ENCODE measurements at regions not wholly inside any gene's neighbourhood (a gene's known extent, or its start where the extent isn't known, plus 50 kb on each side); places are given as distances from the start of the nearest gene placed in this dataset.

- Histone ChIP-seq H3K27ac (ENCODE audit: low read depth, low read length) (no peak overlapping the region), H3K9ac (ENCODE audit: low read length in 5 of 5) (no peak overlapping the region), H3K4me1 (ENCODE audit: control insufficient read depth in 5 of 5, insufficient read depth in 5 of 5, low read length in 5 of 5) (no peaks in the 10 kb centered on the region), H3K36me3 (ENCODE audit: control insufficient read depth in 5 of 5, insufficient read depth in 5 of 5, low read length in 5 of 5) (no peaks in the 10 kb centered on the region), H3K27me3 (ENCODE audit: control insufficient read depth in 5 of 5, insufficient read depth in 4 of 5, low read length in 5 of 5) (no peaks in the 10 kb centered on the region), H3K4me3 (ENCODE audit: low read depth in 1 of 5, low read length in 5 of 5) (no peak overlapping the region), H3K9me3 (ENCODE audit: control insufficient read depth in 5 of 5, low read length in 5 of 5) (no peaks in the 10 kb centered on the region)
These were observed 321.8 kb downstream of the RPRM start for GRCh38 chr2:153156743-153157142.

- no peaks in the 10 kb centered on the region for H3K9me3 ChIP-seq (ENCODE audit: control insufficient read depth in 5 of 5, low read length in 5 of 5)
- no peaks in the 10 kb centered on the region for H3K27me3 ChIP-seq (ENCODE audit: control insufficient read depth in 5 of 5, insufficient read depth in 4 of 5, low read length in 5 of 5)
- H3K4me3 ChIP-seq (ENCODE audit: low read depth in 1 of 5, low read length in 5 of 5): no peak overlapping the region
- no peak overlapping the region for H3K9ac ChIP-seq (ENCODE audit: low read length in 5 of 5)
- H3K36me3 ChIP-seq (ENCODE audit: control insufficient read depth in 5 of 5, insufficient read depth in 5 of 5, low read length in 5 of 5): no peaks in the 10 kb centered on the region
- no peaks in the 10 kb centered on the region for H3K4me1 ChIP-seq (ENCODE audit: control insufficient read depth in 5 of 5, insufficient read depth in 5 of 5, low read length in 5 of 5)
- no peak overlapping the region for H3K27ac ChIP-seq (ENCODE audit: low read depth, low read length)
These were observed 326.5 kb downstream of the RPRM start for GRCh38 chr2:153152036-153152435.

GRCh38 chr2:153145470-153145978, 333.0 kb downstream of the RPRM start:
- no peak overlapping the region for H3K9ac ChIP-seq (ENCODE audit: low read length in 5 of 5)
- no peaks in the 10 kb centered on the region for H3K36me3 ChIP-seq (ENCODE audit: control insufficient read depth in 5 of 5, insufficient read depth in 5 of 5, low read length in 5 of 5)
- no peak overlapping the region for H3K27ac ChIP-seq (ENCODE audit: low read depth, low read length)
- no peaks in the 10 kb centered on the region for H3K27me3 ChIP-seq (ENCODE audit: control insufficient read depth in 5 of 5, insufficient read depth in 4 of 5, low read length in 5 of 5)
- H3K4me1 ChIP-seq (ENCODE audit: control insufficient read depth in 5 of 5, insufficient read depth in 5 of 5, low read length in 5 of 5): peaks cover 0 to 8% (median 0%) of the 10 kb centered on the region in 5 donors
- H3K9me3 ChIP-seq (ENCODE audit: control insufficient read depth in 5 of 5, low read length in 5 of 5): no peaks in the 10 kb centered on the region
- no peak overlapping the region for H3K4me3 ChIP-seq (ENCODE audit: low read depth in 1 of 5, low read length in 5 of 5)

GRCh38 chr2:153143540-153143939, 335.0 kb downstream of the RPRM start:
- Histone ChIP-seq H3K9me3 (ENCODE audit: control insufficient read depth in 5 of 5, low read length in 5 of 5) (no peaks in the 10 kb centered on the region), H3K27me3 (ENCODE audit: control insufficient read depth in 5 of 5, insufficient read depth in 4 of 5, low read length in 5 of 5) (no peaks in the 10 kb centered on the region), H3K27ac (ENCODE audit: low read depth, low read length) (no peak overlapping the region), H3K4me3 (ENCODE audit: low read depth in 1 of 5, low read length in 5 of 5) (no peak overlapping the region), H3K4me1 (ENCODE audit: control insufficient read depth in 5 of 5, insufficient read depth in 5 of 5, low read length in 5 of 5) (peaks cover 0 to 8% (median 0%) of the 10 kb centered on the region in 5 donors), H3K36me3 (ENCODE audit: control insufficient read depth in 5 of 5, insufficient read depth in 5 of 5, low read length in 5 of 5) (no peaks in the 10 kb centered on the region), H3K9ac (ENCODE audit: low read length in 5 of 5) (no peak overlapping the region)

- no peaks in the 10 kb centered on the region for H3K9me3 ChIP-seq (ENCODE audit: control insufficient read depth in 5 of 5, low read length in 5 of 5)
- no peak overlapping the region for H3K4me3 ChIP-seq (ENCODE audit: low read depth in 1 of 5, low read length in 5 of 5)
- H3K27me3 ChIP-seq (ENCODE audit: control insufficient read depth in 5 of 5, insufficient read depth in 4 of 5, low read length in 5 of 5): no peaks in the 10 kb centered on the region
- H3K27ac ChIP-seq (ENCODE audit: low read depth, low read length): no peak overlapping the region
- no peaks in the 10 kb centered on the region for H3K36me3 ChIP-seq (ENCODE audit: control insufficient read depth in 5 of 5, insufficient read depth in 5 of 5, low read length in 5 of 5)
- peaks cover 0 to 8% (median 0%) of the 10 kb centered on the region in 5 donors for H3K4me1 ChIP-seq (ENCODE audit: control insufficient read depth in 5 of 5, insufficient read depth in 5 of 5, low read length in 5 of 5)
- H3K9ac ChIP-seq (ENCODE audit: low read length in 5 of 5): no peak overlapping the region
These were observed 338.1 kb downstream of the RPRM start for GRCh38 chr2:153140498-153140897.

GRCh38 chr2:153138651-153139375, 339.7 kb downstream of the RPRM start:
- H3K9ac ChIP-seq (ENCODE audit: low read length in 5 of 5): no peak overlapping the region
- no peaks in the 10 kb centered on the region for H3K36me3 ChIP-seq (ENCODE audit: control insufficient read depth in 5 of 5, insufficient read depth in 5 of 5, low read length in 5 of 5)
- H3K4me3 ChIP-seq (ENCODE audit: low read depth in 1 of 5, low read length in 5 of 5): no peak overlapping the region
- H3K27ac ChIP-seq (ENCODE audit: low read depth, low read length): no peak overlapping the region
- peaks cover 0 to 8% (median 0%) of the 10 kb centered on the region in 5 donors for H3K4me1 ChIP-seq (ENCODE audit: control insufficient read depth in 5 of 5, insufficient read depth in 5 of 5, low read length in 5 of 5)
- H3K9me3 ChIP-seq (ENCODE audit: control insufficient read depth in 5 of 5, low read length in 5 of 5): no peaks in the 10 kb centered on the region
- H3K27me3 ChIP-seq (ENCODE audit: control insufficient read depth in 5 of 5, insufficient read depth in 4 of 5, low read length in 5 of 5): no peaks in the 10 kb centered on the region

GRCh38 chr2:153136216-153136615, 342.3 kb downstream of the RPRM start:
- Histone ChIP-seq H3K4me1 (ENCODE audit: control insufficient read depth in 5 of 5, insufficient read depth in 5 of 5, low read length in 5 of 5) (no peaks in the 10 kb centered on the region), H3K9me3 (ENCODE audit: control insufficient read depth in 5 of 5, low read length in 5 of 5) (no peaks in the 10 kb centered on the region), H3K4me3 (ENCODE audit: low read depth in 1 of 5, low read length in 5 of 5) (no peak overlapping the region)

GRCh38 chr2:153134725-153135124, 343.8 kb downstream of the RPRM start:
- no peaks in the 10 kb centered on the region for H3K9me3 ChIP-seq (ENCODE audit: control insufficient read depth in 5 of 5, low read length in 5 of 5)
- no peak overlapping the region for H3K4me3 ChIP-seq (ENCODE audit: low read depth in 1 of 5, low read length in 5 of 5)
- H3K27me3 ChIP-seq (ENCODE audit: control insufficient read depth in 5 of 5, insufficient read depth in 4 of 5, low read length in 5 of 5): no peaks in the 10 kb centered on the region
- H3K4me1 ChIP-seq (ENCODE audit: control insufficient read depth in 5 of 5, insufficient read depth in 5 of 5, low read length in 5 of 5): no peaks in the 10 kb centered on the region
- H3K27ac ChIP-seq (ENCODE audit: low read depth, low read length): no peak overlapping the region
- no peak overlapping the region for H3K9ac ChIP-seq (ENCODE audit: low read length in 5 of 5)
- no peaks in the 10 kb centered on the region for H3K36me3 ChIP-seq (ENCODE audit: control insufficient read depth in 5 of 5, insufficient read depth in 5 of 5, low read length in 5 of 5)

More at GRCh38 chr2:153136216-153136615, 342.3 kb downstream of the RPRM start:
- H3K36me3 ChIP-seq (ENCODE audit: control insufficient read depth in 5 of 5, insufficient read depth in 5 of 5, low read length in 5 of 5): no peaks in the 10 kb centered on the region
- H3K27ac ChIP-seq (ENCODE audit: low read depth, low read length): no peak overlapping the region
- H3K9ac ChIP-seq (ENCODE audit: low read length in 5 of 5): no peak overlapping the region
- H3K27me3 ChIP-seq (ENCODE audit: control insufficient read depth in 5 of 5, insufficient read depth in 4 of 5, low read length in 5 of 5): no peaks in the 10 kb centered on the region

GRCh38 chr2:153133716-153134115, 344.8 kb downstream of the RPRM start:
- no peak overlapping the region for H3K4me3 ChIP-seq (ENCODE audit: low read depth in 1 of 5, low read length in 5 of 5)
- no peak overlapping the region for H3K9ac ChIP-seq (ENCODE audit: low read length in 5 of 5)
- H3K4me1 ChIP-seq (ENCODE audit: control insufficient read depth in 5 of 5, insufficient read depth in 5 of 5, low read length in 5 of 5): no peaks in the 10 kb centered on the region
- H3K36me3 ChIP-seq (ENCODE audit: control insufficient read depth in 5 of 5, insufficient read depth in 5 of 5, low read length in 5 of 5): no peaks in the 10 kb centered on the region
- H3K27me3 ChIP-seq (ENCODE audit: control insufficient read depth in 5 of 5, insufficient read depth in 4 of 5, low read length in 5 of 5): no peaks in the 10 kb centered on the region
- H3K9me3 ChIP-seq (ENCODE audit: control insufficient read depth in 5 of 5, low read length in 5 of 5): no peaks in the 10 kb centered on the region
- no peak overlapping the region for H3K27ac ChIP-seq (ENCODE audit: low read depth, low read length)

- Histone ChIP-seq H3K9ac (ENCODE audit: low read length in 5 of 5) (no peak overlapping the region), H3K27ac (ENCODE audit: low read depth, low read length) (no peak overlapping the region), H3K4me1 (ENCODE audit: control insufficient read depth in 5 of 5, insufficient read depth in 5 of 5, low read length in 5 of 5) (no peaks in the 10 kb centered on the region), H3K27me3 (ENCODE audit: control insufficient read depth in 5 of 5, insufficient read depth in 4 of 5, low read length in 5 of 5) (no peaks in the 10 kb centered on the region), H3K9me3 (ENCODE audit: control insufficient read depth in 5 of 5, low read length in 5 of 5) (no peaks in the 10 kb centered on the region), H3K4me3 (ENCODE audit: low read depth in 1 of 5, low read length in 5 of 5) (no peak overlapping the region), H3K36me3 (ENCODE audit: control insufficient read depth in 5 of 5, insufficient read depth in 5 of 5, low read length in 5 of 5) (no peaks in the 10 kb centered on the region)
These were observed 346.1 kb downstream of the RPRM start for GRCh38 chr2:153132418-153132817.

Data from subcutaneous abdominal adipose tissue (tissue), 5 donors.